PC-9 (cell line): ENCODE measurements at regions not wholly inside any gene's neighbourhood (a gene's known extent, or its start where the extent isn't known, plus 50 kb on each side); places are given as distances from the start of the nearest gene placed in this dataset.

Experiments
- BruUV-seq: library from RNA; stranded (reverse); fragments of 400-500 nt; replicated peaks from 2 replicates; lab custom pipeline; 2021; lab: Mats Ljungman, UMichigan
- CTCF ChIA-PET: fragments of 300-600 bp; sonication (Branson Sonifier 250); formaldehyde crosslinking; loops from one replicate; lab custom pipeline; 2022; ENCODE audit warnings: antibody characterized with exemption; lab: Charles Lee
- POLR2A ChIA-PET: fragments of 300-600 bp; sonication (Branson Sonifier 250); formaldehyde crosslinking; loops from one replicate; lab custom pipeline; 2022; ENCODE audit warnings: antibody characterized with exemption; ENCODE audit not compliant: unreplicated experiment; lab: Charles Lee
- DNase-seq, 2 experiments: peaks; one replicate each; pipeline versions ENCODE4 v3.0.0 to v3.0.0-alpha.2; 2015 to 2022; ENCODE audit warnings: mixed read lengths in 1 of 2
- H2AFZ ChIP-seq: fragments of 200-600 bp; sonication (generic); 2 replicates; pipeline ENCODE4 v1.8.1; 2017; ENCODE audit warnings: antibody characterized with exemption
- H3F3A ChIP-seq: fragments of 200-600 bp; sonication (generic); 2 replicates; pipeline ENCODE4 v1.8.1; 2017; ENCODE audit warnings: antibody characterized with exemption, mild to moderate bottlenecking, low read depth; ENCODE audit not compliant: insufficient read depth
- H3K27ac ChIP-seq: fragments of 200-600 bp; sonication (generic); 2 replicates; pipeline ENCODE4 v1.6.1; 2016; ENCODE audit warnings: mixed run types
- H3K27me3 ChIP-seq: fragments of 200-600 bp; sonication (generic); 2 replicates; pipeline ENCODE4 v1.6.1; 2016; ENCODE audit warnings: low read depth, mixed run types; ENCODE audit not compliant: insufficient read depth
- H3K36me3 ChIP-seq: fragments of 200-600 bp; sonication (generic); 2 replicates; pipeline ENCODE4 v1.6.1; 2016; ENCODE audit warnings: low read depth, mixed run types
- H3K4me1 ChIP-seq: fragments of 200-600 bp; sonication (generic); replicated peaks from 2 replicates; pipeline ENCODE4 v1.6.1; 2016; ENCODE audit warnings: mixed run types; ENCODE audit not compliant: insufficient read depth
- H3K4me2 ChIP-seq: fragments of 200-600 bp; sonication (generic); 2 replicates; pipeline ENCODE4 v1.6.1; 2017; ENCODE audit warnings: mixed run types
- H3K4me3 ChIP-seq: fragments of 200-600 bp; sonication (generic); 2 replicates; pipeline ENCODE4 v1.6.1; 2016; ENCODE audit warnings: mixed run types
- H3K79me2 ChIP-seq: fragments of 200-600 bp; sonication (generic); 2 replicates; pipeline ENCODE4 v1.6.1; 2017; ENCODE audit warnings: low read depth, mixed run types
- H3K9me2 ChIP-seq: fragments of 200-600 bp; sonication (generic); 2 replicates; pipeline ENCODE4 v1.8.1; 2017; ENCODE audit warnings: mild to moderate bottlenecking; ENCODE audit not compliant: insufficient read depth
- H3K9me3 ChIP-seq: fragments of 200-600 bp; sonication (generic); 2 replicates; pipeline ENCODE4 v1.8.1; 2016; ENCODE audit warnings: low read depth; ENCODE audit not compliant: insufficient read depth
- H4K20me1 ChIP-seq: fragments of 200-600 bp; sonication (generic); 2 replicates; pipeline ENCODE4 v1.8.1; 2017; ENCODE audit not compliant: insufficient read depth
- CTCF ChIP-seq: fragments of 200-600 bp; sonication (generic); conservative IDR thresholded peaks from 2 replicates; pipeline ENCODE4 v1.6.1; 2017; ENCODE audit warnings: mixed run types, antibody characterized with exemption, mild to moderate bottlenecking, moderate library complexity
- EZH2 ChIP-seq: fragments of 200-600 bp; sonication (generic); IDR thresholded peaks from 2 replicates; pipeline ENCODE4 v1.8.0; 2017; ENCODE audit warnings: antibody characterized with exemption, low read depth
- intact Hi-C: fragments of 100-400 bp; cut with micrococcal nuclease; formaldehyde crosslinking; loops from one replicate; pipeline ENCODE4 v1.10.0; 2022; ENCODE audit not compliant: unreplicated experiment

- no peak for DNase-seq
- Histone ChIP-seq H2AFZ (no peak overlapping the region), H3K4me3 (no peak overlapping the region), H4K20me1 (no peaks in the 10 kb centered on the region), H3K4me2 (no peak overlapping the region), H3K36me3 (no peaks in the 10 kb centered on the region), H3K27ac (no peak overlapping the region), H3K9me3 (peaks cover 3% of the 10 kb centered on the region; the same call in 1 of the 2 replicates), H3K4me1 (no peaks in the 10 kb centered on the region), H3K79me2 (no peaks in the 10 kb centered on the region), H3K9me2 (no peaks in the 10 kb centered on the region), H3K27me3 (no peaks in the 10 kb centered on the region), H3F3A (no peaks in the 10 kb centered on the region)
- CTCF ChIA-PET: no interaction called here
- TF ChIP-seq EZH2 (no peak), CTCF (no peak)
- intact Hi-C loops: no loop called here
- POLR2A ChIA-PET: no interaction called here
- no TSS peak for BruUV-seq
Measured at GRCh38 chr11:128246364-128246801, 341.0 kb downstream of the ETS1 start.

GRCh38 chr11:128244871-128245270, 342.5 kb downstream of the ETS1 start:
- Histone ChIP-seq H3K9me3 (peaks cover 3% of the 10 kb centered on the region; the same call in 1 of the 2 replicates), H3K27me3 (no peaks in the 10 kb centered on the region), H3K36me3 (no peaks in the 10 kb centered on the region), H2AFZ (no peak overlapping the region), H3K79me2 (no peaks in the 10 kb centered on the region), H3K4me2 (no peak overlapping the region), H3K9me2 (no peaks in the 10 kb centered on the region), H3K27ac (no peak overlapping the region), H3K4me3 (no peak overlapping the region), H4K20me1 (no peaks in the 10 kb centered on the region), H3K4me1 (no peaks in the 10 kb centered on the region), H3F3A (no peaks in the 10 kb centered on the region)
- POLR2A ChIA-PET: no interaction called here
- TF ChIP-seq EZH2: no peak
- TF ChIP-seq CTCF: no peak
- intact Hi-C loops: no loop called here
- BruUV-seq: no TSS peak
- CTCF ChIA-PET: no interaction called here
- no peak for DNase-seq

- no TSS peak for BruUV-seq
- no peak for DNase-seq
- TF ChIP-seq CTCF: no peak
- no peak for TF ChIP-seq EZH2
- ChIA-PET POLR2A (no interaction called here), CTCF (no interaction called here)
- H3K36me3 ChIP-seq: no peaks in the 10 kb centered on the region
- no peak overlapping the region for H3K4me2 ChIP-seq
- peaks cover 3% of the 10 kb centered on the region; the same call in 1 of the 2 replicates for H3K9me3 ChIP-seq
- no peak overlapping the region for H2AFZ ChIP-seq
- H4K20me1 ChIP-seq: no peaks in the 10 kb centered on the region
- intact Hi-C loops: no loop called here
- H3K27me3 ChIP-seq: no peaks in the 10 kb centered on the region
- no peak overlapping the region for H3K27ac ChIP-seq
- no peak overlapping the region for H3K4me3 ChIP-seq
- no peaks in the 10 kb centered on the region for H3K79me2 ChIP-seq
- no peaks in the 10 kb centered on the region for H3K4me1 ChIP-seq
- H3K9me2 ChIP-seq: no peaks in the 10 kb centered on the region
- no peaks in the 10 kb centered on the region for H3F3A ChIP-seq
Measured at GRCh38 chr11:128242451-128242850, 344.9 kb downstream of the ETS1 start.
